Gastrocnemius medialis (tissue), 4 donors: ENCODE measurements at regions not wholly inside any gene's neighbourhood (a gene's known extent, or its start where the extent isn't known, plus 50 kb on each side); places are given as distances from the start of the nearest gene placed in this dataset.
"Not testable (repeated sequence)": the region's sequence is repeated elsewhere in the genome, so short reads cannot be mapped to it uniquely, and the experiment has no call there.

Experiments
- POLR2A ChIP-seq, 2 donors: fragments of 450-650 bp; IDR thresholded peaks; one replicate each; pipeline ENCODE4 v1.6.1; 2017; ENCODE audit warnings: antibody characterized with exemption in 2 of 2, mild to moderate bottlenecking in 2 of 2, moderate library complexity in 2 of 2
- TF ChIP-seq, protein P1 (sequence below), 5 experiments: fragments of 450-650 bp in 3 of 5; fragments of 200-600 bp in 2 of 5; sonication (generic) in 2 of 5; IDR thresholded peaks in 4 of 5; conservative IDR thresholded peaks in 1 of 5; 1 replicate in 4 of 5; 2 replicates in 1 of 5; pipeline ENCODE4 v1.5.1; 2016 to 2019; ENCODE audit warnings: antibody characterized with exemption in 5 of 5, mild to moderate bottlenecking in 3 of 5, moderate library complexity in 3 of 5

GRCh38 chr6:78783366-78783765 is 84.0 kb upstream of the IRAK1BP1 start:
- TF ChIP-seq, protein P1, sequence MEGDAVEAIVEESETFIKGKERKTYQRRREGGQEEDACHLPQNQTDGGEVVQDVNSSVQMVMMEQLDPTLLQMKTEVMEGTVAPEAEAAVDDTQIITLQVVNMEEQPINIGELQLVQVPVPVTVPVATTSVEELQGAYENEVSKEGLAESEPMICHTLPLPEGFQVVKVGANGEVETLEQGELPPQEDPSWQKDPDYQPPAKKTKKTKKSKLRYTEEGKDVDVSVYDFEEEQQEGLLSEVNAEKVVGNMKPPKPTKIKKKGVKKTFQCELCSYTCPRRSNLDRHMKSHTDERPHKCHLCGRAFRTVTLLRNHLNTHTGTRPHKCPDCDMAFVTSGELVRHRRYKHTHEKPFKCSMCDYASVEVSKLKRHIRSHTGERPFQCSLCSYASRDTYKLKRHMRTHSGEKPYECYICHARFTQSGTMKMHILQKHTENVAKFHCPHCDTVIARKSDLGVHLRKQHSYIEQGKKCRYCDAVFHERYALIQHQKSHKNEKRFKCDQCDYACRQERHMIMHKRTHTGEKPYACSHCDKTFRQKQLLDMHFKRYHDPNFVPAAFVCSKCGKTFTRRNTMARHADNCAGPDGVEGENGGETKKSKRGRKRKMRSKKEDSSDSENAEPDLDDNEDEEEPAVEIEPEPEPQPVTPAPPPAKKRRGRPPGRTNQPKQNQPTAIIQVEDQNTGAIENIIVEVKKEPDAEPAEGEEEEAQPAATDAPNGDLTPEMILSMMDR (IDR thresholded peaks at IDR 0.05 in 4 of 5, conservative IDR thresholded peaks at IDR 0.05 in 1 of 5) = not testable (repeated sequence)
- not testable (repeated sequence) for TF ChIP-seq POLR2A (IDR thresholded peaks at IDR 0.05)
